Coronary artery (tissue), 2 donors: ENCODE measurements at regions not wholly inside any gene's neighbourhood (a gene's known extent, or its start where the extent isn't known, plus 50 kb on each side); places are given as distances from the start of the nearest gene placed in this dataset.

Experiments used
- DNase-seq: peaks from one replicate; pipeline ENCODE4 v3.0.0-alpha.2; 2017; ENCODE audit warnings: low spot score
- H3K27ac ChIP-seq, 2 donors: fragments of 200-600 bp; sonication (generic); one replicate each; pipeline ENCODE4 v1.5.1; 2016 to 2019
- H3K4me3 ChIP-seq: fragments of 200-600 bp; sonication (generic); 2 replicates; pipeline ENCODE4 v1.5.1; 2016; ENCODE audit warnings: mild to moderate bottlenecking, moderate library complexity
- CTCF ChIP-seq: fragments of 200-600 bp; sonication (generic); IDR thresholded peaks from one replicate; pipeline ENCODE4 v1.5.1; 2019; ENCODE audit warnings: antibody characterized with exemption

GRCh38 chr10:83179371-83179770, 959.9 kb upstream of the GHITM start:
- Histone ChIP-seq H3K27ac (no peak overlapping the region), H3K4me3 (no peak overlapping the region)
- no peak for TF ChIP-seq CTCF
- no peak for DNase-seq

- Histone ChIP-seq H3K27ac (no peak overlapping the region), H3K4me3 (no peak overlapping the region)
- no peak for DNase-seq
- TF ChIP-seq CTCF: no peak
Measured at GRCh38 chr10:83182076-83182475, 957.2 kb upstream of the GHITM start.

- no peak for TF ChIP-seq CTCF
- no peak for DNase-seq
- Histone ChIP-seq H3K27ac (no peak overlapping the region), H3K4me3 (no peak overlapping the region)
Measured at GRCh38 chr10:83184641-83185040, 954.7 kb upstream of the GHITM start.

- Histone ChIP-seq H3K4me3 (no peak overlapping the region), H3K27ac (no peak overlapping the region)
- no peak for DNase-seq
- TF ChIP-seq CTCF: no peak
Measured at GRCh38 chr10:83190614-83191013, 948.7 kb upstream of the GHITM start.

GRCh38 chr10:83193026-83193425, 946.3 kb upstream of the GHITM start:
- no peak overlapping the region for H3K27ac ChIP-seq
- H3K4me3 ChIP-seq: no peak overlapping the region
- no peak for TF ChIP-seq CTCF
- no peak for DNase-seq

- no peak overlapping the region for H3K27ac ChIP-seq
- no peak overlapping the region for H3K4me3 ChIP-seq
- DNase-seq: no peak
- no peak for TF ChIP-seq CTCF
Measured at GRCh38 chr10:83195021-83195420, 944.3 kb upstream of the GHITM start.

GRCh38 chr10:83199374-83199773, 939.9 kb upstream of the GHITM start:
- TF ChIP-seq CTCF: no peak
- Histone ChIP-seq H3K27ac (no peak overlapping the region), H3K4me3 (no peak overlapping the region)
- DNase-seq: no peak
